ENCODE measurements at regions not wholly inside any gene's neighbourhood (a gene's known extent, or its start where the extent isn't known, plus 50 kb on each side); places are given as distances from the start of the nearest gene placed in this dataset.

DNA sequence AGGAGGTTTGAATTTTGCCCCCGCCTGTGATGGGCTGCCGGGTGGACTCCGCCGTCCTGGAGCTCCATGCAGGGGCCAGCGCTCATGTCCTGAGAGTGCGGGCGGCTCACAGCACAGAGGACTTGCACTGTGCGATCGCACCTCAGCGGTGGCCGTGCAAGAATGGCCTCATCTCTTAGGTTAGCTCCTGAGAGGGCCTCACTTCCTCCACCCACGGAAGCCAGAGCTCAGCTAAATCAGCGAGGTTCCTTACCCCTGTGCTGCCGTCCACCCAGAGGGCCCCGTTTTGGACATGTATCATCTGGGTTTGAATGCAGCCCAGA, 72.0 kb upstream of the PCSK6 start:
- CTCF ChIA-PET (ENCODE audit: low intra/inter-chr PET ratio, low total read pairs): no interaction called here
- no TSS peak for BruUV-seq (replicated peaks)
- Histone ChIP-seq H2AFZ (ENCODE audit: low read length) (no peak overlapping the region), H3K4me1 (ENCODE audit: insufficient read depth, low read length) (peaks cover 24% of the 10 kb centered on the region), H3K27me3 (ENCODE audit: control insufficient read depth in 1 of 2, insufficient read depth in 2 of 2, low read length in 2 of 2) (0 out of 5 replicates have a peak, but pooled peaks cover 0 to 1% of the 10 kb centered on the region in 2 experiments), H3K9me3 (ENCODE audit: low read length) (no peaks in the 10 kb centered on the region), H3K4me2 (ENCODE audit: low read depth, low read length) (no peak overlapping the region), H3K4me3 (replicated peaks in 1 of 3; ENCODE audit: insufficient read depth in 1 of 3, low read depth in 2 of 3, low read length in 3 of 3) (no peak overlapping the region), H3K79me2 (ENCODE audit: insufficient read depth, low read length) (no peaks in the 10 kb centered on the region), H3K9ac (ENCODE audit: insufficient read depth, low read depth, low read length) (no peak overlapping the region), H3K27ac (ENCODE audit: extremely low read length, insufficient read depth, low read length) (no peak overlapping the region), H4K20me1 (ENCODE audit: insufficient read depth, low read length) (no peaks in the 10 kb centered on the region), H3K36me3 (replicated peaks in 1 of 2; ENCODE audit: control insufficient read depth in 1 of 2, insufficient read depth in 2 of 2, low read length in 2 of 2) (peaks cover 0 to 5% of the 10 kb centered on the region in 2 experiments; a peak in 1 of 5 replicates)
- ATAC-seq (no peak), DNase-seq (ENCODE audit: low spot score) (no peak), FAIRE-seq (no peak)
- in situ Hi-C loops (cut with HindIII; ENCODE audit: extremely low pct_ligation_motif_present, low pct_unique_long_range_greater_than_20kb) (no loop called here), intact Hi-C loops (cut with micrococcal nuclease; ENCODE audit: unreplicated experiment) (no loop called here)
- POLR2A ChIA-PET: no interaction called here
- TF ChIP-seq AGO2 (optimal IDR thresholded peaks at IDR 0.05; ENCODE audit: low read depth, low read length) (no peak), ZNF101 (CRISPR knock-in tag; IDR thresholded peaks at IDR 0.05; ENCODE audit: borderline replicate concordance, low read depth) (no peak), ZBTB38 (CRISPR knock-in tag; IDR thresholded peaks at IDR 0.05) (no peak), MTA1 (CRISPR knock-in tag; IDR thresholded peaks at IDR 0.05; ENCODE audit: borderline replicate concordance) (no peak), XRCC5 (optimal IDR thresholded peaks at IDR 0.05; ENCODE audit: low read length) (no peak), ZNF180 (CRISPR knock-in tag; IDR thresholded peaks at IDR 0.05; ENCODE audit: borderline replicate concordance, low read depth) (no peak), ZC3H13 (CRISPR knock-in tag; IDR thresholded peaks at IDR 0.05) (no peak), KAT2B (IDR thresholded peaks at IDR 0.05; ENCODE audit: borderline replicate concordance, low read depth, low read length) (no peak), ZFP37 (CRISPR knock-in tag; IDR thresholded peaks at IDR 0.05; ENCODE audit: borderline replicate concordance) (no peak)
- WGBS (ENCODE audit: low lambda C conversion rate): 86% methylated on average over 9 of the region's 15 CpGs
